ENCODE measurements at regions not wholly inside any gene's neighbourhood (a gene's known extent, or its start where the extent isn't known, plus 50 kb on each side); places are given as distances from the start of the nearest gene placed in this dataset.

GRCh38 chr14:100440758-100441203, 117.6 kb downstream of the SLC25A47 start:
- DNase-seq = no peak

- DNase-seq = no peak
Observed at GRCh38 chr14:100441271-100441947, 118.3 kb downstream of the SLC25A47 start.

- DNase-seq = no peak
Observed at GRCh38 chr14:100442036-100442435, 118.9 kb downstream of the SLC25A47 start.

- no peak for DNase-seq
Observed at GRCh38 chr14:100442498-100443490, 119.7 kb downstream of the SLC25A47 start.

GRCh38 chr14:100443603-100444002, 120.5 kb downstream of the SLC25A47 start:
- no peak for DNase-seq

GRCh38 chr14:100445436-100446088, 122.4 kb downstream of the SLC25A47 start:
- no peak for DNase-seq

- no peak for DNase-seq
Observed at GRCh38 chr14:100446572-100446971, 123.4 kb downstream of the SLC25A47 start.

- no peak for DNase-seq
Observed at GRCh38 chr14:100448376-100448775, 125.2 kb downstream of the SLC25A47 start.

GRCh38 chr14:100449225-100449987, 126.3 kb downstream of the SLC25A47 start:
- no peak for DNase-seq

GRCh38 chr14:100450049-100450448, 126.9 kb downstream of the SLC25A47 start:
- DNase-seq = no peak

- DNase-seq = no peak
Observed at GRCh38 chr14:100450736-100451135, 127.6 kb downstream of the SLC25A47 start.

- no peak for DNase-seq
Observed at GRCh38 chr14:100451264-100451663, 128.1 kb downstream of the SLC25A47 start.

GRCh38 chr14:100453930-100454329, 130.8 kb downstream of the SLC25A47 start:
- no peak for DNase-seq

- DNase-seq = no peak
Observed at GRCh38 chr14:100454437-100454836, 131.3 kb downstream of the SLC25A47 start.

GRCh38 chr14:100463937-100464336, 123.3 kb downstream of the BEGAIN start:
- no peak for DNase-seq

- no peak for DNase-seq
Observed at GRCh38 chr14:100466111-100466856, 120.9 kb downstream of the BEGAIN start.

- no peak for DNase-seq
Observed at GRCh38 chr14:100467046-100467750, 120.0 kb downstream of the BEGAIN start.

GRCh38 chr14:100467939-100468338, 119.3 kb downstream of the BEGAIN start:
- DNase-seq = no peak

GRCh38 chr14:100468557-100468956, 118.7 kb downstream of the BEGAIN start:
- DNase-seq = no peak

GRCh38 chr14:100469632-100470522, 117.3 kb downstream of the BEGAIN start:
- no peak for DNase-seq

Measured in activated naive CD4-positive, alpha-beta T cell treated with Interleukin-2 at 50 U/mL for 16 hours (primary cell).